Tibial nerve (tissue), 4 donors: ENCODE measurements at regions not wholly inside any gene's neighbourhood (a gene's known extent, or its start where the extent isn't known, plus 50 kb on each side); places are given as distances from the start of the nearest gene placed in this dataset.

Source experiments
- DNase-seq, 2 donors: peaks; one replicate each; pipeline ENCODE4 v3.0.0-alpha.2; 2019; ENCODE audit warnings: low spot score in 2 of 2
- H3K27ac ChIP-seq, 4 donors: fragments of 200-600 bp; sonication (generic) in 3 of 4; one replicate each; pipeline ENCODE4 v1.5.1; 2017 to 2019; ENCODE audit warnings: mild to moderate bottlenecking in 1 of 4
- H3K27me3 ChIP-seq, 2 donors: fragments of 200-600 bp; sonication (generic) in 1 of 2; one replicate each; pipeline versions ENCODE4 v1.5.1 to v1.6.0; 2017 to 2019
- H3K36me3 ChIP-seq, 3 donors: fragments of 200-600 bp; sonication (generic); one replicate each; pipeline ENCODE4 v1.5.1; 2018 to 2019
- H3K4me1 ChIP-seq, 4 donors: fragments of 200-600 bp; sonication (generic) in 3 of 4; one replicate each; pipeline ENCODE4 v1.5.1; 2017 to 2019
- H3K4me3 ChIP-seq, 4 donors: fragments of 200-600 bp; sonication (generic) in 3 of 4; one replicate each; pipeline ENCODE4 v1.5.1; 2017 to 2019; ENCODE audit warnings: mild to moderate bottlenecking in 1 of 4, moderate library complexity in 1 of 4
- H3K9me3 ChIP-seq, 4 donors: fragments of 200-600 bp; sonication (generic) in 3 of 4; one replicate each; pipeline ENCODE4 v1.5.1; 2017 to 2019
- CTCF ChIP-seq, 5 experiments: fragments of 200-600 bp in 3 of 5; fragments of 450-650 bp in 2 of 5; sonication (generic) in 3 of 5; IDR thresholded peaks; one replicate each; pipeline ENCODE4 v1.5.1; 2016 to 2019; ENCODE audit warnings: antibody characterized with exemption in 5 of 5, mild to moderate bottlenecking in 3 of 5, moderate library complexity in 2 of 5
- EP300 ChIP-seq, 2 donors: sonication (generic); formaldehyde crosslinking; IDR thresholded peaks; one replicate each; pipeline ENCODE4 v1.6.1; 2017; ENCODE audit warnings: antibody characterized with exemption in 2 of 2, mild to moderate bottlenecking in 1 of 2
- POLR2A ChIP-seq, 2 donors: fragments of 450-650 bp; IDR thresholded peaks; one replicate each; pipeline ENCODE4 v1.6.1; 2017; ENCODE audit warnings: antibody characterized with exemption in 2 of 2, mild to moderate bottlenecking in 2 of 2, moderate library complexity in 2 of 2
- WGBS, 2 donors: methylation state at CpG; one replicate each; pipeline ENCODE4 v1.1.5; 2018; 5-methylcytosine and 5-hydroxymethylcytosine counted together

- Histone ChIP-seq H3K36me3 (no peaks in the 10 kb centered on the region), H3K27ac (no peak overlapping the region), H3K9me3 (no peaks in the 10 kb centered on the region), H3K27me3 (peaks cover 0 to 7% of the 10 kb centered on the region in 2 donors), H3K4me3 (no peak overlapping the region), H3K4me1 (no peaks in the 10 kb centered on the region)
- no peak for DNase-seq
- TF ChIP-seq EP300 (IDR thresholded peaks at IDR 0.05) = no peak
- TF ChIP-seq CTCF (IDR thresholded peaks at IDR 0.05) = no peak
- 64 to 77% methylated on average over 2 of the region's 2 CpGs for WGBS, 2 donors
These were observed 102.6 kb downstream of the LHFPL1 start for GRCh38 chrX:112577146-112577545.

GRCh38 chrX:112571388-112571787 lies 108.3 kb downstream of the LHFPL1 start:
- H3K4me3 ChIP-seq = no peak overlapping the region
- DNase-seq = no peak
- 90 to 93% methylated on average over 1 of the region's 1 CpG for WGBS, 2 donors
- no peaks in the 10 kb centered on the region for H3K36me3 ChIP-seq
- H3K27ac ChIP-seq = no peak overlapping the region
- H3K27me3 ChIP-seq = peaks cover 0 to 7% of the 10 kb centered on the region in 2 donors
- TF ChIP-seq POLR2A (IDR thresholded peaks at IDR 0.05) (no peak), EP300 (IDR thresholded peaks at IDR 0.05) (no peak), CTCF (IDR thresholded peaks at IDR 0.05) (no peak)
- no peaks in the 10 kb centered on the region for H3K4me1 ChIP-seq
- no peaks in the 10 kb centered on the region for H3K9me3 ChIP-seq

DNA sequence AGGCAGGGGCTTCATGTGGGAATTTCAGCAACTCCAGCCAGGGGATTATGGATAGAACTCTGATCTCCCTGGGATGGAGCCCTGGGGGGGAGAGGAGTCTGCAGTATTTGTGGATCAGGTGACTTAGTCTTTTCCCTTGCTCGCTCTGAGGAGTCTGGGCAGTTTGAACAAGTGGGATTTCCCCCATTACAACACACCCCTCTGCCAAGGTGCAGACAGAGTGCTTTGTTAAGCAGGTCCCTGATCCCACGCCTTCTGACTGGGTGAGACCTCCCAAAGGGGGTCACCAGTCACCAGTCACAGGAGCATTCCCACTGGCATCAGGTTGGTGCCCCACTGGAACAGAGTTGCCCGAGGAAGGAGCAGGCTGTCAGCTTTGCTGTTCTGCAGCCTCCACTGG lies 123.9 kb downstream of the LHFPL1 start:
- no peaks in the 10 kb centered on the region for H3K9me3 ChIP-seq
- 74% methylated on average over 3 of the region's 3 CpGs; no CpG with 5 or more reads in 1 of the 2 donors for WGBS, 2 donors

GRCh38 chrX:112545051-112545450 lies 134.7 kb downstream of the LHFPL1 start:
- TF ChIP-seq CTCF (IDR thresholded peaks at IDR 0.05) = no peak
- TF ChIP-seq POLR2A (IDR thresholded peaks at IDR 0.05) = no peak
- TF ChIP-seq EP300 (IDR thresholded peaks at IDR 0.05) = no peak
- 91% methylated on average over 4 of the region's 4 CpGs for WGBS, 2 donors

More for the DNA sequence above, 123.9 kb downstream of the LHFPL1 start:
- H3K27me3 ChIP-seq = no peaks in the 10 kb centered on the region
- DNase-seq = no peak
- no peaks in the 10 kb centered on the region for H3K4me1 ChIP-seq
- H3K4me3 ChIP-seq = no peak overlapping the region
- H3K36me3 ChIP-seq = no peaks in the 10 kb centered on the region
- no peak overlapping the region for H3K27ac ChIP-seq
- TF ChIP-seq CTCF (IDR thresholded peaks at IDR 0.05) (no peak), EP300 (IDR thresholded peaks at IDR 0.05) (no peak), POLR2A (IDR thresholded peaks at IDR 0.05) (no peak)

DNA sequence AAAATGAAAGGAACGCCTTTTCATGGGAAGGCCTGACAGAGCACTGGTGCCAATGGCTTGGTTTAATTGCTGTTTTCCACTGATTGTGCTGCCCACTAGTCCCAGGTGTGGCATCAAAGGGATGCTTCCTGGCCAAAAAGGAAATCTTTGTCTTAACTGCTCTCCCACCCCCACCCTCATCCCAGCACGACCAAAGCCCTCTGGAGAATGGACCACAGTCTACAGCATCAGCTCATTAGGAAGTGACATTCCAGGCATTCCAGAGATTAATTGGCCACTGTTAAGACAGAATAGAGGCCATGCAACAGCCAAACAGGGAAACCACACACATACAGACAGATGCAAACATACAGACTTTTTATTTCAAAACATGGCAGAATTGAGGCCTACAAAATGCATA lies 143.2 kb downstream of the LHFPL1 start:
- TF ChIP-seq CTCF (IDR thresholded peaks at IDR 0.05) (no peak), POLR2A (IDR thresholded peaks at IDR 0.05) (no peak), EP300 (IDR thresholded peaks at IDR 0.05) (no peak)
- no peak overlapping the region for H3K4me3 ChIP-seq
- WGBS, 2 donors = 33 to 36% methylated on average over 2 of the region's 2 CpGs
- no peaks in the 10 kb centered on the region for H3K4me1 ChIP-seq
- no peaks in the 10 kb centered on the region for H3K36me3 ChIP-seq
- no peaks in the 10 kb centered on the region for H3K9me3 ChIP-seq
- DNase-seq = no peak
- H3K27ac ChIP-seq = no peak overlapping the region
- H3K27me3 ChIP-seq = no peaks in the 10 kb centered on the region

More at GRCh38 chrX:112545051-112545450, 134.7 kb downstream of the LHFPL1 start:
- H3K4me3 ChIP-seq = no peak overlapping the region
- H3K36me3 ChIP-seq = no peaks in the 10 kb centered on the region
- no peaks in the 10 kb centered on the region for H3K4me1 ChIP-seq
- peaks cover 0 to 3% of the 10 kb centered on the region in 2 donors for H3K27me3 ChIP-seq
- no peaks in the 10 kb centered on the region for H3K9me3 ChIP-seq
- H3K27ac ChIP-seq = no peak overlapping the region
- no peak for DNase-seq
